B cell (primary cell): ENCODE measurements at regions not wholly inside any gene's neighbourhood (a gene's known extent, or its start where the extent isn't known, plus 50 kb on each side); places are given as distances from the start of the nearest gene placed in this dataset.

Experiments
- CTCF ChIP-seq: fragments of 200-600 bp; IDR thresholded peaks from one replicate; pipeline ENCODE4 v1.8.0; 2022; ENCODE audit warnings: antibody characterized with exemption, mild to moderate bottlenecking
- EZH2 ChIP-seq: IDR thresholded peaks from 2 replicates; pipeline ENCODE4 v1.6.1; 2012; ENCODE audit warnings: borderline replicate concordance, low read depth, mild to moderate bottlenecking, moderate library complexity, low read length; ENCODE audit not compliant: insufficient read depth, poor library complexity, severe bottlenecking

DNA sequence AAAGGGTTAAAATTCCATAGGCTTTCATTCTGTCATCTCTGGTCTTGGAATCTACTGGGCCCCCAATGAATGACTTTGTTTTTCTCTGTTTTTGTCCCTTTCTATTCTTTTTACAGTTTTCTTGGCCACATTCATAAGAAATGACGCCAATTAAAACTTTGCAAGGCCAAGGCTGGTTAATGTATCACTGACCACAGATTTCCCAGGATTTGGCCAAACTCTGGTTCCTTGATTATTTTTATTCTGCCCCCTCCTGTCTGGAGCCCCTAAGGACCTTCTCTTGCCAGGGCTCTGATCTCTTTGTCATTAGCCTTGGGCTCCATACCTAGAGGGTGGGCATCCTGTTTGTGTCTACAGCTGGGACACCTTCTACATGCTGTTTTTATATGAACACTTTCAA, 388.9 kb upstream of the PAPPA start:
- TF ChIP-seq EZH2 (no peak), CTCF (no peak)
